Activated CD8-positive, alpha-beta memory T cell treated with anti-CD3 and anti-CD28 coated beads for 4 hours (primary cell): ENCODE measurements at regions not wholly inside any gene's neighbourhood (a gene's known extent, or its start where the extent isn't known, plus 50 kb on each side); places are given as distances from the start of the nearest gene placed in this dataset.
"Not testable (repeated sequence)": the region's sequence is repeated elsewhere in the genome, so short reads cannot be mapped to it uniquely, and the experiment has no call there.

Source experiments
- DNase-seq, 2 donors: peaks; one replicate each; pipeline ENCODE4 v3.0.0-alpha.2; 2020; ENCODE audit warnings: low read depth in 2 of 2

- not testable (repeated sequence) for DNase-seq
These were observed 225.2 kb downstream of the NPHP4 start for GRCh38 chr1:5766996-5767395.

- DNase-seq: no peak
These were observed 226.0 kb downstream of the NPHP4 start for GRCh38 chr1:5765997-5766913.

DNA sequence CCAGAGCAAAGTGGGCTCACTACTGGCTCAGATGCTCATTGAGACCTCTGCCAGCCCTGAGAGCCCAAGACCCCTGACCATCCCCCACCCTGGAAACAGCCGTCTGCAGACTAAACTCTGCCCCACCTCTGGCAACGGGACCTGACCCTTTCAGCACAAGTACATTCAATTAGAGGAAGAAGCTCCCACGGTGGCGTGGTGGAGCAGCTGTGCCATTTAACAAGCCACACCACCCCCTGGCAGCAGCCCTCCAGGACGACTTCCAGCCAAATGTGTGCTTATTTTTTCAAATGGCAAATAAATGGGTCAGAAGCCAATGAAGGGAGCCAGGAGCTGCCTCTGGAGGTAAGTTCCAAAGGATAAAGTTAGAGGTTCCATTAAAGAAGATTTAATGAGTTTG, 226.7 kb downstream of the NPHP4 start:
- no peak for DNase-seq

GRCh38 chr1:5764959-5765358, 227.3 kb downstream of the NPHP4 start:
- DNase-seq: no peak

DNA sequence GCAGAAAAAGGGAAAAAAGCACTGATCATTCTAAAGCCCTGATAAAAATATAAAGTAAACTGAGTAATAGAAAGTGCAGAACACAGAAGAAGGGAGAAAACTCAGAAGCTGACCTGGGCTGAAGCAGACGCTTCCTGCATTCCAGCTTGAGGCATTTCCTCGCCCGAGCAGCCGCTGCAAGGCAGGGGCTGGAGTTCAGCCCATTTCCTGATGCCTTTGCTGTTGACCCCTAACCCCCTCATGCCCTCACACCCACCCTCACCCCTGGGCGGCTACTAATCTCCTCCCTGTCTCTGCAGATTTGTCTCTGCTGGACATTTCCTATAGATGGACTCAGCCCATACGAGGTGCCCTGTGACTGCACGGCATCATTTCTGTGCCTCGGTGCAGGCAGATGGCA, 227.8 kb downstream of the NPHP4 start:
- no peak for DNase-seq

- DNase-seq: no peak
These were observed 228.4 kb downstream of the NPHP4 start for GRCh38 chr1:5763696-5764370.

DNA sequence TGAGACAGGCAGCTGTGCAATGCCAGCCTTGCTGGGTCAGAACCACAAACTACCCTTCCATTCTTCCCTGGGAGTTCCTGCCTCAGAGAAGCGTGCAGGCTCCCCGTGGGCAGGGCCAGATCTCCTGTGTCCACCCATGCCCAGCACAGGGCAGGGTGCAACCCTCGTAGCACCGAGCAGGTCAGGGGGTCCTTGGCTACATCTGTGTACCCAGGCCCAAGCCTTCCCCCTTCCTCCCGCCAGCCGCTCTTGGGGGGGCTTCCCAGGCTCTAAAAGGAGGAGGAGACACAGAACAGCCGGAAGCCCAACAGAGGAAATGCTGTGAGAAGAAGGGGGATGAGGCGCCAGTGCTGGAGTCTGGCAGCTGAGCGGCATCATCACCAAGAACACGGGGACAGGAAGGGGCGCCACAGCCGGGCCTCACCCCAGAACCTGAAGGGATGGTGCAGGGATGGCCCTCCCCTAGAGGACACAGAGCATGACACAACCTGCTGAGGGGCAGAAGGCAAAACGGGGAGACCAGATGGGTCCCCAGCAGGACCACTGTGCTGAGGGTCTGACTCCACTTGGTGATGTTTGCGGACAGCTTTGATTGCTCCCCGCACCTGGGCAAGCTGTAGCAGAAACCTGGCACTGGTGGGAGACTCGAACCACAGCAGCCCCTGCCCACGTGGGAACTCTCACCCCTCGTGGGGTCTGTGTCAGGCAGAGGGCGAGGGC, 233.2 kb downstream of the NPHP4 start:
- DNase-seq: no peak

GRCh38 chr1:5758000-5758858, 234.0 kb downstream of the NPHP4 start:
- DNase-seq: no peak

- DNase-seq: no peak
These were observed 234.9 kb downstream of the NPHP4 start for GRCh38 chr1:5757187-5757805.

GRCh38 chr1:5756434-5757186, 235.6 kb downstream of the NPHP4 start:
- DNase-seq: no peak

DNA sequence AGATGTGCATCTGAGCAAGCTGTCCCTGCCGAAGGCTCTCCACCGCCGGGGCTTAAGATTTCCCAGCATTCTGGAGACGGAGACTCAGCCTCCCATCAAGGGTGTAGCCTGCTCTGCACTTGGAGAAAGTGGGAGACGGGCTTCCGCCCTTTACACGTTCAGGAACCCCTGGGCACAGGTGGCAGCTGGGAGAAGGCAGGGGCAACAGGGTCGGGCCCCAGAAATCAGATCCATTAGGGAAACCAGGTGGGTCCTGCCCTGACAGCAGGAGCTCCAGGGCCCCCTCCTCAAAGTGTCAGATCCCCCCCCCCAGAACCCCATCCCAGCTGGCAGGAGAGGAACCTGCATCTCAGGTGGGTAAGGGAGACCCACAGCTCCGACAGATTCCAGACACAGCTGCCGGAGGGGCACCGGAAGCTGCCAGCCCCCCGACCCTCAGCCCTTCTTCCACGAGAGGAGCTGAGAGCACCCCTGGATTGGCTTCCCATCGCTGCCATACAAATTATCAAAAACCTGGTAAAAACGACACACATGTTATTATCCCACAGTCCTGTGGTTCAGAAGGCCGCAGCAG, 236.6 kb downstream of the NPHP4 start:
- DNase-seq: no peak

GRCh38 chr1:5754817-5755551, 237.2 kb downstream of the NPHP4 start:
- DNase-seq: no peak

DNA sequence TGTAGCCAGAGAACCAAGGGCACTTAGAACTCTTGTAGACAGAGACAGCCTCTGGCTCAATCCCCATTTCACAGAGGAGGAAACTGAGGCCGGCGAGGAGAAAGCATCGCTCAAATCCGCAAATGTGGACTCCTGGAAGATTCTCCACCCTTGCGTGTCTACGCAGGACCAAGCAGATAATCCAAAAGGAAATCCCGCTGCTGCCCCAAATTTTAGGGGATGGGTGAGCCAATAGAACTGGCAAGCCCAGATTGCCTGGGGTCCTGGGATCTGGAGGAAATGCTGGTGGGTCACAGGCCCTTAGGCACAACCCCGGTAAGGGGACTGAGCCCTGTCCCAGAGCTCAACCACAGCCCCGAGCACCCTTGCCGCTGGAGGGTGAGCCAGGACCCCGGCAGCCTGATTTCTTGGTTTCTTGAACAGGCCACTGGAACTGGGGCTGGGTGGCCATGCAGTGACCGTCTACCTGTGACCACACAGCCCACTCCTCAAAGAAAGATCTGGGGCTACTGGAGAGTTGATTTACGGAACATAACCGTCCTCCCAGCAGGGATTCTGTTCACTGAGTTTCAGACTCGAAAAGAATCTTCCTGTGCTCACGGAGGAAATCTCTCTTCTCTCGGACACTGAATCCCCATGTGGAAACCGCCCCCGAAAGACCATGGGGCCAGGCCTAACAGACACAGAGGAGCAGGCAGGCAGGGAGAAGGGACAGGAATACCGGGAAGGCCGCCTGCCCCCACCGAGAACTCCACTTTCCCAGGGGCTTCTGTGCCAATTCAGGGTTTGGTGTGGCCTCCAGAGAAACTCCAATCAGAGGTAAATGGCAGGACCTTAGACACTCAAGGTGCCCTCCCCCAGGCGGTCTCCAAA, 238.4 kb downstream of the NPHP4 start:
- DNase-seq: no peak

DNA sequence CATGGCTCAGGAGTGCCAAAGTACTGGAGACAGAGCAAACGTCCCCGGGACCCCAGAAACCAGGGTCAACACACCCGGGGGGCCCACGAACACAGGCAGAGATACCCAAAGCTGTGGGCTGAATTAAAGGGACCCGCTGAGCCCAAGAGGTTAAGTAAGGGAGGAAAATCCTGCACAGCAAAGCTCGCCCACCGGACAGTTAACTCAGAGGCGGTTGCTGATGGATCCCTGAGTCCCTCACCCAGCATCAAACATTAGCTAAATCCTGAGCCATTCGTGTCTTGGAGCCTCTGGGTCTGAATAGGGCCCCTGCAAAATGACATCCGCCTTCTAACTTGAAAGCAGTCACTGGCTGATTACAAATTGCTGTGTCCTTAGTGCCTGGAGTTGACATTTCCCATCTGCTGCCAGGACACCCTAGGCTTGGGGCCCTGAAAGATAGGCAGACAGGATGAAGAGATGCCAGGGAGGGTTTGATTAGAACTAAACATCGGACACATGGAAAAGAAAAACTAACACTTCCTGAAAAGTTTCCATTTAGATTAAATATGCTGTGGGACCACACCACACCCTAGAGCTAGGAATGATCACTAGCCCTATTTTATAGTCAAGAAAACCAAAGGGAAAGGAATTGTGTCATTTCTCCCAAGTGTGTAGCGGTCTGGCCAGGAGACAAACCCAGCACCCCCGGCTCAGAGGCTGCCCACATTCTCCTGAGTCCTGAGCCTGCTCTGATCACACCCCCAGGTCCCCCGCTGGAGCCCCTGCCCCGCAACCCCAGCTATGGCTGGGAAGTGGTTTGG, 239.3 kb downstream of the NPHP4 start:
- DNase-seq: no peak

DNA sequence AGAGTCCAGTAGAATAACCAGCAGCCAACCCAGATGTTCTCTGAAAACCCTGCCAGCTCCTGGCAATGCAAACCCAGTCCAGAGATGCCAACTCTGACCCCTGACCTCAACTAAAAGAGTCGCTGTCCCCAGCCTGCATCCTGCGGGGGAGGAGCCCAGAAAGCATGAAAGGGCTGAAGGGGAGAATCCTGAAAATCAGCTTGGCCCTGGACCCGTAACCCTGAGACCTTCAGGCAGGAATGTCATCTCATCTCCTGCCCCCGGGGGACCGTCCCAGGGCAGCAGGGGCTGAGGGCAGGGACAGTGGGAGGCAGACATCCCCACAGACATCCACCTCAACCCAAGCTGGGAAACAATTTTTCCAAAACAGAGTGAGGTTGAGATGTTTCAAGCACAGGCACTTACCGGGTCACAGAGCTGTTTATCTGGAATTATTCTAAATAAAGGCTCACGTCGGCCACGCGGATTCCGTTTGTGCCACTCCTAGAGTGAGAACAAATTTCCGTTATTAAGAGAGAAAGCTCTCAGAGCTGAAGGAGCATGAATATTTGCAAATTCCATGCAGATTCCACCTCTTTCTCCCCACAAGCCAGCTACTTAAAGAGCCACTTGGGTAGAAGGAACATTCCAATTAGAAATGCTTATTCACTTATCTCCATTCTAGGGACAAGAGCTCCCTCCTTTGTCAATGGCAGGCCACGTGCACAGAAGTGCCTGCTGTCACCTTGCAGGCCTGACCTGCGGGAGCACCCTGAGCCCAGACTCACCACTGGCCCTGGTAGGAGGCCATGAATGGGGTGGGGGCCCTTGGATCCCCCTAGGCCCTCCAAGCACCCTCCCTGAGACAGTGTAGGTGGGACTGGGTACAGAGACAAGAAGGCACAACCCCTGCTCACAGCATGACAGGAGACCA, 240.1 kb downstream of the NPHP4 start:
- DNase-seq: no peak

- no peak for DNase-seq
These were observed 241.1 kb downstream of the NPHP4 start for GRCh38 chr1:5751163-5751540.
